HG02938 (cell line): ENCODE measurements at regions not wholly inside any gene's neighbourhood (a gene's known extent, or its start where the extent isn't known, plus 50 kb on each side); places are given as distances from the start of the nearest gene placed in this dataset.

Source experiments
- ATAC-seq: cut with Tn5 transposase; IDR thresholded peaks from one replicate; pipeline ENCODE4 v1.9.1; 2021; ENCODE audit warnings: mild to moderate bottlenecking, moderate library complexity; ENCODE audit not compliant: unreplicated experiment

- ATAC-seq, result no peak
Observed at GRCh38 chr2:120807751-120808150, 72.1 kb downstream of the GLI2 start.

GRCh38 chr2:120809151-120809550 lies 73.5 kb downstream of the GLI2 start:
- ATAC-seq, result no peak

GRCh38 chr2:120809609-120810440 lies 74.2 kb downstream of the GLI2 start:
- no peak for ATAC-seq

DNA sequence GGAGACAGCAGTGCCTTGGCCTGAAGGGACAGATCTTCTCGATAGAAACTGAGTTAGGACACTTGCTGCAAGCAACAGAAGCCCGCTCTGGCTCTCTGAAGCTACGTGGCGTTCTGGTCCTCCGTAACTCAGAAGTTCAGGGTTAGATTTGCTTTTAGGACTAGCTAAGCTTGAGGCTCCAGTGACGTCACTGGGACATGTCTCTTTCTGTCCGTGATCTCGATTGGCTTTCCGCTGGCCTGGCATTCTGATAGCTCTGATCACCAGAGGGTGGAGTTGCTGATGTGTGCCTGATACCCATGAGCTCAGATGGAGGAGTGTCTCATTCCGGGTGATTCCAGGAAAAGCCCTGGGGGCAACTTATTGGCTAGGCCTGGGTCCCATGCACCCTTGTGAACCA lies 75.0 kb downstream of the GLI2 start:
- no peak for ATAC-seq

- no peak for ATAC-seq
Observed at GRCh38 chr2:120812866-120813265, 77.2 kb downstream of the GLI2 start.

GRCh38 chr2:120814352-120814751 lies 78.7 kb downstream of the GLI2 start:
- ATAC-seq, result no peak

GRCh38 chr2:120815292-120815691 lies 79.6 kb downstream of the GLI2 start:
- ATAC-seq, result no peak

- ATAC-seq, result no peak
Observed at GRCh38 chr2:120817136-120817955, 81.7 kb downstream of the GLI2 start.

DNA sequence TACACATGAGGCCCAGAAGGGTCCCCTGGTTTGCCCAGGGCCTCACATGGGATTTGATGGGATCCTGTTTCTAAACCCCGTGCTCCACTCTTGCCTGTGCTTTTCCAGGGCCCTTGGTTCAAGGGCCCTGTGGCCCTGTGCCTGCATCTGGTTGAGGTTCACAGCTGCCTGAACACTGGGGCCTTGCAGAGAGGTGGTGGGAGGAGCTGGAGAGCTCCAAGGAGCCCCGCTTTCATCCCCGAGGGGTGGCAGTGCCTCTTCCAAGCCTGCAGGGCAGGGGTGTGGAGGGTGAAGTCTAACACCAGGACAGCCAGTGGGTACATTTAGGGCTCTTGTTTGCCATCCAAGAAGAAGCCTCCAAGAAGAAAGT lies 82.3 kb downstream of the GLI2 start:
- no peak for ATAC-seq

DNA sequence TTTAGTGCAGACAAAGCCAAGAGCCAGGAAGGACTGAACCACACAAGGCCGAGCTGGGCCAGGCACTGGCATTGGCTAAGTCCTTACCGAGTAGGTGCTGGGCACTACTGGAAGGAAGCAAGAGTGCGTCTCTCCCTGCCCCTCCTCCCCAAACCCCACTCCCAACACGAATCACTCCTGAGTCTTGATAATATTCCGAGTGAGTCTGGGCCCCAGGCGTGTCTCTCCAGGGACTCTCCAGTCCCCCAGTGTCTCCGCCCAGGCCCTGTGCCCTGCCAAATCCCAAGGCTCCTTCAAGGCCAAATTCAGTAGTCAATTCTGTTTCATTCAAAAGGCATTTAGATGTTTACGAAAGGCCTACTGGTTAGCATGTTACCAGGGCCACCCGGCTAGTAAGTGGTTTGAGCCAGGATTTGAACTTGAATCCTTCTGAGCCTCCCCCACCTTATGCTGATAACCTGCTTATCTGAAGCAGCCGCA lies 82.8 kb downstream of the GLI2 start:
- ATAC-seq, result no peak

GRCh38 chr2:120819720-120820210 lies 84.1 kb downstream of the GLI2 start:
- no peak for ATAC-seq

GRCh38 chr2:120820263-120820952 lies 84.7 kb downstream of the GLI2 start:
- ATAC-seq, result no peak

DNA sequence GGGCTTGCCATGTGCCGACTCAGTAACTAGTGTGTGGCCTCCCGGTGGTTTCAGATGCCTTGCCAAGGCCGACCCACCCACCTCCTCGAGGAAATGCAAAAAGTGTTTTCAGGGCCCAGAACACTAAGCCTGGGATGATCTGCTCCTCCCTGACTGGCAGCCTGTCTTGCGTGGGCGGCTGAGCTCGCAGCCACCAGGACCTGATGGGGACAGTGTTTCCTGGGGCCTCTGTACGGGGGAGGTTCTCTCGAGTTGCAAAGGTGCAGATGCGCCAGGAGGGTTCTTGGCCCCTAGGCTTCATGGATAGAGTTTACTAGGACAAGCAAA lies 85.2 kb downstream of the GLI2 start:
- no peak for ATAC-seq

DNA sequence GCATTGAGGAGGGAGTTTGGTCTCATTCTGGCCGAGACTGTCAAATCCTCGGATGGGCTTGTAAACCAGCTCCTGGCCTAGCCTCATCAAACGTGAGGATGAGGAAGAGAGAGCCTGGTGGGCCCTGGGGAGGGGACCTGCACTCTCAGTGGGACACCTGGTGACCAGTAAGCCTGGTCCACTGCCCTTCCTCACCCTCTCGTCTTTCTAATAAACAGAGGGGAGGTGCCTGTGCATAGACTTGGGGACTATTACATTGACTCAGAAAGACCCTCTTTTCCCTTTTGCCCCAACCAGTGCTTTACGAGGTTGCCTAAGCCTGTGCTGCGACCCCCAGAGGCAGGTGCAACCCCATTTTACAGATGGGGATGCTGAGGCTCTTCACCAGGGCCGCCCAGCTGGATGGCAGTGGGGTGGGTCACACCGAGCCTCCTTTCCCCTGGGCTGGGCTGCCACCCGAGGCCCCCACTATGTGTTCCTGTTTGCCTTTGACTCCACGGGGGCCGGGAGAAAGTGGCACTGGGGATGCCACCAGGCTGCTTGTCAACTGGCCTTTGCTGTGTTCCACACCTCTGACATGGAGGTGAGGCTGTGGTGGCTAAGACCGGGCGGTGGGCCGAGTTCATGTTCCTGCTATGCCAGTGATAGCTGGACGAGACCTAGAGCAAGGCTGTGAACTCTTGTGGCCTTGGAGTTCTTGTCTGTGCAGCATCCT lies 85.9 kb downstream of the GLI2 start:
- no peak for ATAC-seq

GRCh38 chr2:120822933-120823332 lies 87.3 kb downstream of the GLI2 start:
- no peak for ATAC-seq

GRCh38 chr2:120823551-120823950 lies 87.9 kb downstream of the GLI2 start:
- ATAC-seq, result no peak

DNA sequence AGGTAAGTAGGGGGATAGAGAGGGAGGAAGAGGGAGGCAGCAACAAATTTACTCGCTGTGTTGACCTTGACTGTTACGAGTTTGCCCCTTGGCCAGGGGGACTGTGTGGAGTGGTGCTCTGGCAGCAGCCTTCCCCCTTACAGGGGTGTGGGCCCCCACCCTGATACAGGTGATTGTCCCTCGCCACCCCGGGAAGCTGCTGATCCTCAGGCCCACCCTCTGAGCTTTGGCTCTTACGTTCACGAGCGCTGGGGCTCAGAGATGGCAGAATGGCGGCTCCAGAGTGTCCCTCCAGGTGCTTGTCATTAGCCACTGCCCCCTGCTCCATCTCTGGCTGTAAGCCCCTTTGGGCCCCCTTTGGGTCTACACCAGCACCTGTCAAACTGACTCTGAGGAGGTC lies 88.6 kb downstream of the GLI2 start:
- ATAC-seq, result no peak

DNA sequence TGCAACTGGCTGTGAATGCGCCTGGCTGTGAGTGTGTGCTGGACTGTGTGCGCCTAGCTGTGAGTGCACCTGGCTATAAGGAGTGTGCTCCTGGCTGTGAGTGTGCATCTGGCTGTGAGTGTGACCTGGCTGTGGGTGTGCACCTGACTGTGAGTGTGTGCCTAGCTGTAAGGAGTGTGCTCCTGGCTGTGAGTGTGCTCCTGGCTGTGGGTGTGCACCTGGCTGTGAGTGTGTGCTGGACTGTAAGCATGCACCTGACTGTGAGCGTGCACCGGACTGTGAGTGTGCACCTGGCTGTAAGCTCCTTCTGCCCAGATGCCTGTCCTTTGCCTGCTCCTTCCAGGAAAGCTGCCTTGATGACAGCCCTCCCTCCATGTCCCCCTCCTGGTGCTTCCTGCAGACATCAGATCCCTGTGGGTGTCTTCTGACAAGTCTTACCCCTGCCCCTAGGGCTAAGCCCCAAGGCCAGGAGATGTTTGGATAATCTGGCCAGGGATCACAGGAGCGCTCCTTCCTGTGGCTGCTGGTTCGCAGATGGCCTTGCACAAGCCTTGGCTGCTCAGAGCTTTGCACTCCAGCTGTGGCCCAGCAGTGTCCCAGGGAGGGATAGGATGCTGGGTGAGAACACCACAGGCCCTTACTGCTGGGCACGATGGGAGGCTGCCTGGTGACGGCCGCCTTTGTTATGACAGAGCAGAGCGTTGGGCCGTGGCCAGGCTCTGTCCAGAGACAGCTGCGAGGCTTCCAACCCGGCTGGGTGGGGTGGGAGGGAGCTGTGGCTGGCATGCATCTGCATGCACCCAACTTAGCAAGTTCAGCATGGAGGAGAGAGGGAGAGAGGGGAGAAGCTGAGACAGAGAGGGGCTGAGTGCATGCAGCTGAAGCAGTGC lies 89.9 kb downstream of the GLI2 start:
- no peak for ATAC-seq

GRCh38 chr2:120826260-120826648 lies 90.6 kb downstream of the GLI2 start:
- ATAC-seq, result no peak
